Cerebellar cortex (tissue), 1 donor: ENCODE measurements at regions not wholly inside any gene's neighbourhood (a gene's known extent, or its start where the extent isn't known, plus 50 kb on each side); places are given as distances from the start of the nearest gene placed in this dataset.
A peak's percentile ranks its signal among the peaks of the same experiment; 100 is the strongest.

Source experiments
- DNase-seq: peaks from one replicate; pipeline ENCODE4 v3.0.0-alpha.2; 2015; ENCODE audit warnings: low spot score

- DNase-seq, result no peak
These were observed 117.5 kb downstream of the NAV1 start for GRCh38 chr1:201656311-201657032.

- peak; percentile 69 for DNase-seq
These were observed 120.6 kb downstream of the NAV1 start for GRCh38 chr1:201659572-201659971.

DNA sequence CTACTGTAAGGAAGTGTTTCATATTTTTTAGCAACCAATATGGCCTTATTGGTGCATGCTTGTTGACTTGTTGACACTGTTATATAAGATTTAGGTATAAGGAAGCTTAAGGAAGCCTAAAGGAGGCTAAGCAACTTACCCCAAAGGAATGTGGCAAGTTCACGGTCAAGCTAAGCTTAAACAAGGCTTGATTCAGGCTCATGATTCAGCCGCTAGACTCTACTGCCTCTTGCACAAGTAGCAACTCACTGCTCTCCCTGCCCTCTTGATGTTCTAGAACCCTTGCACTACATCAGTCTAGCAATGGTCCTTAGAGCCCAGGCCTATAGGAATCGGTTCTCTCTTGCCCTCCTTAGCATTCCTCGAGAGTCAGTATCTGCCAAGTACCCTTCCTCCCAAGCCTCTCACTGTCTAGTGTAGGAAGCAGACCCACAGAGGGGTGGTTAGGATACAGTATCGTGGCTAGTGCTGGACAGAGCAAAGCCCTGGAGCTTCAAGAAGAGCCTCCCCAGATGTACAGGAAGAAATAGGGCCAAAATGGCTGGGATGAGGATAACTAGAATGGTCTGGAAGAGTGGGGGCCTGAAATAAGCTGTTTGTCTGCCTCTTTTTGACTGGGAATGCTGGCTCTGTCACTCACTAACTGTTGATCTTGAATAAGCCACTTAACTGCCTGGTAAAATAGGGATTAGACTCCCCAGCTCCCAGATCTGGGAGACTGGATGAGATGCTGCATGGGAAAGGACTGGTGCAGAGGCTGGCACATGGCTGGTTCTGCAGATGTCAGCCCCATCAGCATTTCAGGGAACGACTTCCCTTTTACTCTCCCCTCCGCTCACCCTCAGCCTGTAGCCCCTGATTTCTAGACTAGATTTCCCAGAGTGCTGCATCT is 122.2 kb downstream of the NAV1 start:
- DNase-seq, result no peak

GRCh38 chr1:201661823-201662359 is 123.0 kb downstream of the NAV1 start:
- no peak for DNase-seq

DNA sequence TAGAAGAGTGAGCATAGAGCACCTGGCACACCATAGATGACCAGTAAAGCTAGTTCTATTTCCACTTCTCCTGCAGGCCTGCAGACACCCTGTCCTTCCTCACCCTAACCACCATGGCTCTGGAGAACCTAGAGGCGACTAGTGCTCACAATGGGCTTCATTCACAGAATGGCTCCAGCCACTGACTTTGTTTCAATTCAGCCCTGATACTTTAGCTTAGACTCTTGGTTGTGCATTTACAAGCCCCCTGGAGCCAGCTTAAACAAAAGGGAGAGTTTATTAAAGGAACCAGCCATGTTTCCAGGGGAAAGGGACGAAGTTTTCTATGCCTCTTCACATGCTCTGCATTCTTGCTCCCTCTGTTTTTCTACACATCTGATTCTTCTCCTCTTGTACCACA is 123.7 kb downstream of the NAV1 start:
- no peak for DNase-seq

GRCh38 chr1:201663491-201664113 is 124.7 kb downstream of the NAV1 start:
- no peak for DNase-seq

GRCh38 chr1:201665036-201665435 is 126.1 kb downstream of the NAV1 start:
- no peak for DNase-seq

GRCh38 chr1:201666102-201666501 is 127.2 kb downstream of the NAV1 start:
- DNase-seq, result no peak

DNA sequence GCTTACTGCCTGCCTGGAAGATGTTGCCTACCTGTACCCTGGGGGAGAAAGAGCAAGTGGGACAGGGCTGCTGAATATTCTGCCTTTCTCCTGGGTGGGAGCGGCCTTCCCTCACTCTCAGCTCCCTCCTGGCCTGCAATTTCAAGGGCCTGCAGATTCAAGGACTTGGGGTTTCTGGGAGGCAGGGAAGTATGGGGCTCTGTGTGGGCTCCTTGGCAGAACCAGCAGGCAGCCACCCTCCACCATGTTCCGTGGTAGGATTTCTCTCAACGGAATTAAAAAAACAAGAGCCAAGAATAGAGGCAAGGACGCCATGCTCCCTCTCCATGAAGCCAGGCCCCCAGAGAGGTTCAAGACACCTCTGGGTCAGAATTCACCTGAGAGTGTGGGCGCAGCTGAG is 127.7 kb downstream of the NAV1 start:
- DNase-seq, result no peak

- no peak for DNase-seq
These were observed 128.6 kb downstream of the NAV1 start for GRCh38 chr1:201667479-201667878.

- DNase-seq, result no peak
These were observed 131.6 kb downstream of the NAV1 start for GRCh38 chr1:201670517-201670916.

DNA sequence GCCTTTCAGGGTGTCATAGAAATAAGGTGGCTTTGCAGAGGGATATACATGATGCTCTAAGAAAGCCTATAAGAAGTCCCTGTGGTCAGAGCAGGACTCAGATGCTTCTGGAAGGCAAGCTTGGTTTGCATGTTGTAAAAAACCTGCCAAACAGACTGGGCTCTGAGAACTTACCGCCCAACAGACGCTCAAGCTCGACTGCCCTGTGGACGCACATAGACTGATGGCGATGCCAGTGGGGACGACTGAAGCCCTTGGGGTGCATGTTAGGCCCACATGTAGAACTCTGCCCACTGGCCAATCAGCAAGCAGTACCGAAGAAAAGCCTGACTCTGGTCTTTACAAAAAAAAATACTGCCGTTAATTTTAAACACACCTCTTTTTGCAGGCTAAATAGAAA is 133.8 kb downstream of the NAV1 start:
- no peak for DNase-seq

GRCh38 chr1:201673093-201673492 is 134.2 kb downstream of the NAV1 start:
- DNase-seq, result no peak

DNA sequence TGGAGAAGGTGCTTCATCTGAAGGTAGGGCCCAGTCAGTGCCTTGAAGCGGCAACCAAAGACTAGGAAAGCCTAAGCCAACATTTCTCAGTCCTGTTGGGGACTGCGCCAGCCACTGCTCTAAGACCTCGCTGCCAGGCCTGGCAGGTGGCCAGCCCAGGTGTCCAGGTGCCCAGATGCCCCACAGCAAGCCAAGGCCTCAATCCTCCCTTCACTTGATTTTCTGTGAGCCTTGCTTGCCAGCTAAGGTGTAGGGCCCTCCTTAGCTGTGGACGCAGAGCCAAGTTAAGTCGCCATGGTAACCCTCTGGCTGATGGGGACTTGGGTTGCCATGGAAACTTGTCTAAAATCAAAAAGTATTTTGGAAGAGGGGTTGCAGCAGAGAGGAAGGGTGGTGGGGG is 135.0 kb downstream of the NAV1 start:
- DNase-seq, result no peak

DNA sequence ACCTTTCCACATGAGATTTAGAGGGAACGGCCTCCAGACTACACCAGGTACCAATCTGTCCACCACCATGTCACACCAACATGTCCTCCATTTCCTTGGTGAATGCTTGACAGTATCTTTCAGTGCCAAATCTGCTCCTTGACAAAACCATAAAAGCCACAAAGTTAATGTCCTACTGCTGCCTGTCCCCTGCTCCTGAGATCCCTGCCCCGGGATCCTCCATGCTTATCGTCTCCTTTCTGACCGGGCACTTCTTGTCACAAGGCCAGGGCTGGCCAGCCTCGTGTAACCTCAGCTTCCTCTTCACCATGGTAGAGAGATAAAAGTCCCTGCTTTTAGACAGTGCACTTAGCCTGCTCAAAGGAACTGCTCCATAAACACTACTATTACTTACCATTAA is 136.2 kb downstream of the NAV1 start:
- no peak for DNase-seq

DNA sequence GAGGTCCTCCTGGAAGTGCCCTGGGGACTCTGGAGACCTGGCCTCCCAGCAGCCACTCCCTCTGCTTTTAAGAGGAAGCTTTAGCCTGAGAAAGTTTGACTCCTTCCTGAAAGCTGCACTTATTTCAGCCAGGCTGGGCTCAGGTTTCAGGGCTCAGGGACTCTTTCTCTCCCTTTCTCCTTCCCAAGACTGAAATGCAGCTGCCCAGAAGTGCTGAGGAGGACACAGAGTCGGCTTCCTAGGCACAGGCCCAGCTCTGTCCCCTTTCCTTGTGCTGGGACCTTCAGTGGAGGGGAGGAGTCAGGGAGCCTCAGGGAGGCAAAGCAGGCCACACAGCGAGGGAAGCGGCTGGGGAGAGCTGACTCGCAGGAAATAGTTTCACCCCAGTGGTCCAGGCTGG is 137.3 kb downstream of the NAV1 start:
- DNase-seq, result no peak

GRCh38 chr1:201676641-201677040 is 137.7 kb downstream of the NAV1 start:
- no peak for DNase-seq

GRCh38 chr1:201678264-201679101 is 139.6 kb downstream of the NAV1 start:
- no peak for DNase-seq

GRCh38 chr1:201681375-201681774 is 142.4 kb downstream of the NAV1 start:
- no peak for DNase-seq

DNA sequence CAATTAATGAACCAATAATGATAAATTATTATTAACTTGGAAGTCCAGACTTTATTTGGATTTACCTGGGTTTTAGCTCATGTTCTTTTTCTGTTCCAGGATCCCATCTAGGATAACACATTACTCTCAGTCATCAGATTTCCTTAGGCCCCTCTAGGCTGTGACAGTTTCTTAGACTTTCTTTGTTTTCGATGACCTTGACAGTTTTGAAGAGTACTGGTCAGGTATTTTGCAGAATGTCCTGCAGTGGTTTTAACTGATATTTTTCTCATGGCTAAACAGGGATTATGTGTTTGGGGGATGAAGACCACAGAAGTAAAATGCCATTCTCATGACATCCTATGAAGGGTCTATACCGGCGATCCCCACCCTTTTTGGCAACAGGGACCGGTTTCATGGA is 144.0 kb downstream of the NAV1 start:
- DNase-seq, result no peak

GRCh38 chr1:201683397-201683796 is 144.5 kb downstream of the NAV1 start:
- no peak for DNase-seq

DNA sequence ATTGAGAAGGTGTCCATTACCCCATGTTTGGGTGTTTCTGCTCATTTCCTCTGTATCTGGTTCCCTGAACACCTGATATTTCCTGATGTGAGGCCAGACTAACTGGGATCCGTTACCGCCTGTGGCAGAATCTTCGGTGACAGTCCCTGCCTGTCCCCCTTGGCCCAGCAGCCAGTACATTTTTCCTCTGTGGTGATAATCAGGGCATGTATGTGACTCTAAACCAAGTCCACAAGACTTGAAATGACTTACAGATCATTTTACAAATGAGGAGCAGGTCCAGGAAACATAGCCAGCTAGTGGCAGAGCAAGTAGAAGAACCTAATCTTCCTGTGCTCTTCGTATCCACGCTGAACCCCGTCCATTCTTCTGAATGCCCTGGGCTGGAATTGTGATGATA is 143.5 kb upstream of the IPO9 start:
- DNase-seq, result no peak
